GM12891 (cell line): ENCODE measurements at regions not wholly inside any gene's neighbourhood (a gene's known extent, or its start where the extent isn't known, plus 50 kb on each side); places are given as distances from the start of the nearest gene placed in this dataset.

Source experiments
- POLR2AphosphoS5 ChIP-seq: IDR thresholded peaks from 2 replicates; pipeline ENCODE4 v1.6.1; 2011; ENCODE audit warnings: low read depth, low read length, control low read depth
- TAF1 ChIP-seq: IDR thresholded peaks from 2 replicates; pipeline ENCODE4 v1.6.1; 2011; ENCODE audit warnings: low read depth, low read length, control low read depth

GRCh38 chr5:4054092-4054491 is 458.5 kb downstream of the IRX1 start:
- TF ChIP-seq POLR2AphosphoS5, result no peak
- TF ChIP-seq TAF1, result no peak
